HCT116 (cell line): ENCODE measurements at regions not wholly inside any gene's neighbourhood (a gene's known extent, or its start where the extent isn't known, plus 50 kb on each side); places are given as distances from the start of the nearest gene placed in this dataset.

Experiments used
- ATAC-seq: fragments of 200-7000 bp; cut with Tn5 transposase; 2 replicates; pipeline ENCODE4 v1.9.1; 2020; ENCODE audit warnings: mild to moderate bottlenecking, moderate library complexity
- BruUV-seq: library from RNA; stranded (reverse); fragments of 400-500 nt; replicated peaks from 2 replicates; lab custom pipeline; 2021; lab: Mats Ljungman, UMichigan
- CTCF ChIA-PET: fragments of 300-600 bp; sonication (Branson Sonifier 250); formaldehyde crosslinking; loops from one replicate; lab custom pipeline; 2021; ENCODE audit warnings: antibody characterized with exemption; lab: Charles Lee
- POLR2A ChIA-PET: fragments of 300-600, 350-600 bp; sonication (Branson Sonifier 250); formaldehyde crosslinking; loops from one replicate; lab custom pipeline; 2021; ENCODE audit warnings: antibody characterized with exemption; lab: Charles Lee
- RAD21 ChIA-PET, 2 experiments: fragments of 300-600 bp; sonication (Branson Sonifier 250); formaldehyde crosslinking; loops; one replicate each; lab custom pipeline; 2023; ENCODE audit warnings: low total read pairs in 2 of 2; ENCODE audit not compliant: uncharacterized antibody in 2 of 2, unreplicated experiment in 2 of 2, low non-redundant PET in 1 of 2; lab: Charles Lee
- DNase-seq: peaks from one replicate; pipeline ENCODE4 v3.0.0-alpha.2; 2010; ENCODE audit warnings: low read depth, low spot score
- H2AFZ ChIP-seq: fragments of 200-600 bp; shearing (Covaris generic), sonication (generic); 2 replicates; pipeline ENCODE4 v1.6.1; 2017; ENCODE audit warnings: low read depth, mixed run types, mixed read lengths, antibody characterized with exemption, low read length; ENCODE audit not compliant: poor library complexity, severe bottlenecking
- H3K27ac ChIP-seq: 2 replicates; pipeline ENCODE4 v1.5.1; 2012; ENCODE audit warnings: low read depth, low read length
- H3K27me3 ChIP-seq: fragments of 200-600 bp; sonication (generic); 2 replicates; pipeline ENCODE4 v1.6.1; 2016; ENCODE audit warnings: mixed run types, low read length, mixed read lengths; ENCODE audit not compliant: insufficient read depth
- H3K36me3 ChIP-seq, 2 experiments: fragments of 200-500 bp in 1 of 2; fragments of 200-600 bp in 1 of 2; sonication (Bioruptor generic) in 1 of 2; sonication (generic) in 1 of 2; 2 replicates each; pipeline versions ENCODE4 v1.5.1 to v1.6.1; 2014 to 2016; ENCODE audit warnings: low read length in 2 of 2, inconsistent platforms in 1 of 2, mixed read lengths in 1 of 2, mixed run types in 1 of 2; ENCODE audit not compliant: insufficient read depth in 2 of 2, control insufficient read depth in 1 of 2
- H3K4me1 ChIP-seq, 2 experiments: fragments of 200-600 bp in 1 of 2; sonication (generic) in 1 of 2; 2 replicates each; pipeline versions ENCODE4 v1.5.1 to v1.6.1; 2012 to 2017; ENCODE audit warnings: low read length in 2 of 2, inconsistent platforms in 1 of 2, mild to moderate bottlenecking in 1 of 2, mixed read lengths in 1 of 2, mixed run types in 1 of 2, moderate library complexity in 1 of 2; ENCODE audit not compliant: insufficient read depth in 2 of 2, control insufficient read depth in 1 of 2
- H3K4me2 ChIP-seq: fragments of 200-600 bp; sonication (generic); 2 replicates; pipeline ENCODE4 v1.6.1; 2017; ENCODE audit warnings: mixed run types, low read length, mixed read lengths
- H3K4me3 ChIP-seq, 2 experiments: fragments of 200-600 bp in 1 of 2; sonication (generic) in 1 of 2; replicated peaks in 1 of 2; 2 replicates each; pipeline ENCODE4 v1.5.1; 2011 to 2016; ENCODE audit warnings: low read length in 2 of 2, control low read depth in 1 of 2, low read depth in 1 of 2, mild to moderate bottlenecking in 1 of 2, mixed read lengths in 1 of 2, mixed run types in 1 of 2
- H3K79me2 ChIP-seq: fragments of 200-600 bp; sonication (generic); 2 replicates; pipeline ENCODE4 v1.6.1; 2017; ENCODE audit warnings: mild to moderate bottlenecking, mixed run types, low read length, moderate library complexity, mixed read lengths; ENCODE audit not compliant: insufficient read depth
- H3K9ac ChIP-seq: fragments of 200-600 bp; sonication (generic); 2 replicates; pipeline ENCODE4 v1.6.1; 2016; ENCODE audit warnings: low read length, mixed read lengths
- H3K9me2 ChIP-seq: fragments of 200-600 bp; sonication (generic), shearing (Covaris generic); 2 replicates; pipeline ENCODE4 v1.6.1; 2017; ENCODE audit warnings: mixed run types, mild to moderate bottlenecking, moderate library complexity; ENCODE audit not compliant: insufficient read depth
- H3K9me3 ChIP-seq, 2 experiments: fragments of 200-500 bp in 1 of 2; fragments of 200-600 bp in 1 of 2; sonication (Bioruptor generic) in 1 of 2; sonication (generic) in 1 of 2; 2 replicates each; pipeline ENCODE4 v1.6.1; 2014 to 2017; ENCODE audit warnings: low read length in 2 of 2, mixed read lengths in 2 of 2, inconsistent platforms in 1 of 2, low read depth in 1 of 2, mild to moderate bottlenecking in 1 of 2, mixed run types in 1 of 2, moderate library complexity in 1 of 2; ENCODE audit not compliant: control insufficient read depth in 1 of 2, insufficient read depth in 1 of 2
- H4K20me1 ChIP-seq: fragments of 200-600 bp; sonication (generic), shearing (Covaris generic); 2 replicates; pipeline ENCODE4 v1.6.1; 2017; ENCODE audit warnings: mixed run types, mild to moderate bottlenecking, moderate library complexity; ENCODE audit not compliant: insufficient read depth
- CBX3 ChIP-seq: IDR thresholded peaks from 2 replicates; pipeline ENCODE4 v1.6.1; 2012; ENCODE audit warnings: low read depth
- CEBPB ChIP-seq: IDR thresholded peaks from 2 replicates; pipeline ENCODE4 v1.6.1; 2012; ENCODE audit warnings: low read depth
- EGR1 ChIP-seq: IDR thresholded peaks from 2 replicates; pipeline ENCODE4 v1.6.1; 2012; ENCODE audit warnings: low read depth
- ELF1 ChIP-seq: IDR thresholded peaks from 2 replicates; pipeline ENCODE4 v1.6.1; 2012; ENCODE audit warnings: low read depth, borderline replicate concordance
- EZH2 ChIP-seq: fragments of 200-600 bp; sonication (generic); IDR thresholded peaks from 2 replicates; pipeline ENCODE4 v1.6.1; 2017; ENCODE audit warnings: antibody characterized with exemption, mixed run types
- FOSL1 ChIP-seq: IDR thresholded peaks from 2 replicates; pipeline ENCODE4 v1.6.1; 2012; ENCODE audit warnings: low read depth
- JUND ChIP-seq: IDR thresholded peaks from 2 replicates; pipeline ENCODE4 v1.6.1; 2012
- POLR2A ChIP-seq: IDR thresholded peaks from 2 replicates; pipeline ENCODE4 v1.7.0; 2011; ENCODE audit warnings: borderline replicate concordance; ENCODE audit not compliant: insufficient read depth, insufficient read length; ENCODE audit errors: extremely low read depth
- POLR2AphosphoS5 ChIP-seq: IDR thresholded peaks from 2 replicates; pipeline ENCODE4 v1.6.1; 2011; ENCODE audit warnings: mild to moderate bottlenecking, low read depth, low read length, moderate library complexity
- RAD21 ChIP-seq: IDR thresholded peaks from 2 replicates; pipeline ENCODE4 v1.6.1; 2012; ENCODE audit warnings: low read depth, mild to moderate bottlenecking
- SIN3A ChIP-seq: IDR thresholded peaks from 2 replicates; pipeline ENCODE4 v1.6.1; 2012; ENCODE audit warnings: low read depth
- SP1 ChIP-seq: IDR thresholded peaks from 2 replicates; pipeline ENCODE4 v1.6.1; 2012; ENCODE audit warnings: low read depth
- YY1 ChIP-seq: IDR thresholded peaks from 2 replicates; pipeline ENCODE4 v1.6.1; 2011; ENCODE audit warnings: low read length, low read depth, moderate library complexity, mild to moderate bottlenecking; ENCODE audit not compliant: insufficient replicate concordance; ENCODE audit errors: extremely low read depth
- ZFX ChIP-seq: fragments of 450-650 bp; IDR thresholded peaks from 2 replicates; pipeline ENCODE4 v1.6.1; 2017
- ZNF274 ChIP-seq: fragments of 200-500 bp; sonication (Bioruptor generic); IDR thresholded peaks from 2 replicates; pipeline ENCODE4 v1.6.1; 2014; ENCODE audit warnings: mild to moderate bottlenecking, low read depth, low read length, inconsistent platforms
- intact Hi-C: fragments of 100-400 bp; cut with micrococcal nuclease; formaldehyde crosslinking; loops from 2 replicates; pipeline ENCODE4 v1.10.0; 2022
- TF ChIP-seq, protein P1 (sequence below): IDR thresholded peaks from 2 replicates; pipeline ENCODE4 v1.6.1; 2012
- TF ChIP-seq, protein P2 (sequence below): IDR thresholded peaks from 2 replicates; pipeline ENCODE4 v1.6.1; 2012
- TF ChIP-seq, protein P3 (sequence below), 3 experiments: fragments of 200-600 bp in 1 of 3; sonication (generic) in 1 of 3; IDR thresholded peaks in 2 of 3; conservative IDR thresholded peaks in 1 of 3; 2 replicates each; pipeline ENCODE4 v1.5.1; 2012 to 2017; ENCODE audit warnings: low read depth in 2 of 3, low read length in 2 of 3, antibody characterized with exemption in 1 of 3, borderline replicate concordance in 1 of 3, control low read depth in 1 of 3, mild to moderate bottlenecking in 1 of 3, mixed read lengths in 1 of 3, mixed run types in 1 of 3, moderate library complexity in 1 of 3; ENCODE audit not compliant: insufficient read depth in 1 of 3
- TF ChIP-seq, protein P4 (sequence below): IDR thresholded peaks from 2 replicates; pipeline ENCODE4 v1.6.1; 2011; ENCODE audit warnings: mild to moderate bottlenecking, low read length, moderate library complexity; ENCODE audit not compliant: insufficient replicate concordance; ENCODE audit errors: extremely low read depth

DNA sequence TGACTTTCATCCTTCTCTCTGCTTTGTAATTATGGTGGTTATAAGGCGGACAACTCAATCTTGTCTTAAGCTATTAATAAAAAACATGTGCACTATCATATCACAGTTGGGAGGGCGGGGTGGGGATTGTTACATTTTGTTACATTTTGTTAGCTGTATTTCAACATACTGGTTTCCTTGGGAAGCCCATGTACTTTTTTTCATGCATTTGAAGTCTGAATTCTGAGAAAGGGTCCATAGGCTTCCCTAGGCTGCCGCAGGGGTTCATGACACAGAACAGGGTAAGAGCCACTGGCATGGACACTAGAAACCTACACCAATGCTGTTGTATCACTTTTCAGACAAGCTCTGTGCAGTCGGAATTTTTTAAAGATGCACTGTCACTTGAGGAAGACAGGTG is 178.8 kb downstream of the ETS2 start (continued):
- TF ChIP-seq POLR2A (no peak), EGR1 (no peak), CBX3 (no peak), EZH2 (no peak), RAD21 (no peak), JUND (no peak)

DNA sequence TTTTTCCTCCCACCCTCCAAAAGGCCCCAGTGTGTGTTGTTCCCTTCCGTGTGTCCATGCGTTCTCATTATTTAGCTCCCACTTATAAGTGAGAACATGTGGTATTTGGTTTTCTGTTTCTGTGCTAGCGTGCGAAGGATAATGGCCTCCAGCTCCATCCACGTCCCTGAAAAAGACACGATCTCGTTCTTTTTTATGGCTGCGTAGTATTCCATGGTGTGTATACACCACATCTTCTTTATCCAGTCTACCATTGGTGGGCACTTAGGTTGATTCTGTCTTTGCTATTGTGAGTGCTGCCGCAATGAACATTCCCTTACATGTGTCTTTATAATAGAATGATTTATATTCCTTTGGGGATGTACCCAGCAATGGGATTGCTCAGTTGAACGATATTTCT is 177.8 kb downstream of the ETS2 start:
- TF ChIP-seq POLR2A (no peak), JUND (no peak), ZFX (no peak), YY1 (no peak), SP1 (no peak), CEBPB (no peak), POLR2AphosphoS5 (no peak), EGR1 (no peak), RAD21 (no peak), ELF1 (no peak), ZNF274 (no peak), FOSL1 (no peak), SIN3A (no peak)
- TF ChIP-seq, protein P1, sequence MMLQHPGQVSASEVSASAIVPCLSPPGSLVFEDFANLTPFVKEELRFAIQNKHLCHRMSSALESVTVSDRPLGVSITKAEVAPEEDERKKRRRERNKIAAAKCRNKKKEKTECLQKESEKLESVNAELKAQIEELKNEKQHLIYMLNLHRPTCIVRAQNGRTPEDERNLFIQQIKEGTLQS, result no peak
- TF ChIP-seq, protein P2, sequence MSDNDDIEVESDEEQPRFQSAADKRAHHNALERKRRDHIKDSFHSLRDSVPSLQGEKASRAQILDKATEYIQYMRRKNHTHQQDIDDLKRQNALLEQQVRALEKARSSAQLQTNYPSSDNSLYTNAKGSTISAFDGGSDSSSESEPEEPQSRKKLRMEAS, result no peak
- TF ChIP-seq, protein P3, sequence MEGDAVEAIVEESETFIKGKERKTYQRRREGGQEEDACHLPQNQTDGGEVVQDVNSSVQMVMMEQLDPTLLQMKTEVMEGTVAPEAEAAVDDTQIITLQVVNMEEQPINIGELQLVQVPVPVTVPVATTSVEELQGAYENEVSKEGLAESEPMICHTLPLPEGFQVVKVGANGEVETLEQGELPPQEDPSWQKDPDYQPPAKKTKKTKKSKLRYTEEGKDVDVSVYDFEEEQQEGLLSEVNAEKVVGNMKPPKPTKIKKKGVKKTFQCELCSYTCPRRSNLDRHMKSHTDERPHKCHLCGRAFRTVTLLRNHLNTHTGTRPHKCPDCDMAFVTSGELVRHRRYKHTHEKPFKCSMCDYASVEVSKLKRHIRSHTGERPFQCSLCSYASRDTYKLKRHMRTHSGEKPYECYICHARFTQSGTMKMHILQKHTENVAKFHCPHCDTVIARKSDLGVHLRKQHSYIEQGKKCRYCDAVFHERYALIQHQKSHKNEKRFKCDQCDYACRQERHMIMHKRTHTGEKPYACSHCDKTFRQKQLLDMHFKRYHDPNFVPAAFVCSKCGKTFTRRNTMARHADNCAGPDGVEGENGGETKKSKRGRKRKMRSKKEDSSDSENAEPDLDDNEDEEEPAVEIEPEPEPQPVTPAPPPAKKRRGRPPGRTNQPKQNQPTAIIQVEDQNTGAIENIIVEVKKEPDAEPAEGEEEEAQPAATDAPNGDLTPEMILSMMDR (IDR thresholded peaks at IDR 0.05 in 2 of 3, conservative IDR thresholded peaks at IDR 0.05 in 1 of 3; ENCODE audit: borderline replicate concordance in 1 of 3, insufficient read depth in 1 of 3, low read depth in 2 of 3, low read length in 2 of 3), result no peak
- TF ChIP-seq, protein P4, sequence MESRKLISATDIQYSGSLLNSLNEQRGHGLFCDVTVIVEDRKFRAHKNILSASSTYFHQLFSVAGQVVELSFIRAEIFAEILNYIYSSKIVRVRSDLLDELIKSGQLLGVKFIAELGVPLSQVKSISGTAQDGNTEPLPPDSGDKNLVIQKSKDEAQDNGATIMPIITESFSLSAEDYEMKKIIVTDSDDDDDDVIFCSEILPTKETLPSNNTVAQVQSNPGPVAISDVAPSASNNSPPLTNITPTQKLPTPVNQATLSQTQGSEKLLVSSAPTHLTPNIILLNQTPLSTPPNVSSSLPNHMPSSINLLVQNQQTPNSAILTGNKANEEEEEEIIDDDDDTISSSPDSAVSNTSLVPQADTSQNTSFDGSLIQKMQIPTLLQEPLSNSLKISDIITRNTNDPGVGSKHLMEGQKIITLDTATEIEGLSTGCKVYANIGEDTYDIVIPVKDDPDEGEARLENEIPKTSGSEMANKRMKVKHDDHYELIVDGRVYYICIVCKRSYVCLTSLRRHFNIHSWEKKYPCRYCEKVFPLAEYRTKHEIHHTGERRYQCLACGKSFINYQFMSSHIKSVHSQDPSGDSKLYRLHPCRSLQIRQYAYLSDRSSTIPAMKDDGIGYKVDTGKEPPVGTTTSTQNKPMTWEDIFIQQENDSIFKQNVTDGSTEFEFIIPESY, result no peak
- POLR2A ChIA-PET, result no interaction called here
- BruUV-seq, result no TSS peak

More for the DNA sequence above, 177.8 kb downstream of the ETS2 start:
- H3K9me3 ChIP-seq, result no peaks in the 10 kb centered on the region
- no peaks in the 10 kb centered on the region for H3K9me2 ChIP-seq
- H3K27me3 ChIP-seq, result no peaks in the 10 kb centered on the region
- no peak overlapping the region for H3K9ac ChIP-seq
- H4K20me1 ChIP-seq, result no peaks in the 10 kb centered on the region
- ATAC-seq (no peak), DNase-seq (no peak)
- ChIA-PET RAD21 (no interaction called here), CTCF (no interaction called here)
- H3K27ac ChIP-seq, result no peak overlapping the region
- no peak overlapping the region for H2AFZ ChIP-seq
- no peaks in the 10 kb centered on the region for H3K4me1 ChIP-seq
- H3K4me3 ChIP-seq, result no peak overlapping the region
- no peaks in the 10 kb centered on the region for H3K36me3 ChIP-seq
- no peaks in the 10 kb centered on the region for H3K79me2 ChIP-seq
- intact Hi-C loops, result no loop called here
- H3K4me2 ChIP-seq, result no peak overlapping the region
